ENCODE measurements at regions not wholly inside any gene's neighbourhood (a gene's known extent, or its start where the extent isn't known, plus 50 kb on each side); places are given as distances from the start of the nearest gene placed in this dataset.

GRCh38 chr13:47598340-47598911 is 402.6 kb downstream of the SUCLA2 start:
- TF ChIP-seq CTCF (IDR thresholded peaks at IDR 0.05) (peak in 9 of 12 donors; percentile 7 to 53 (median 33)), POLR2A (IDR thresholded peaks at IDR 0.05) (no peak)

Measured in heart left ventricle (tissue), 13 donors.